Neuron (in vitro differentiated cells): ENCODE measurements at regions not wholly inside any gene's neighbourhood (a gene's known extent, or its start where the extent isn't known, plus 50 kb on each side); places are given as distances from the start of the nearest gene placed in this dataset.
"Not testable (repeated sequence)": the region's sequence is repeated elsewhere in the genome, so short reads cannot be mapped to it uniquely, and the experiment has no call there.

Experiments used
- H2AFZ ChIP-seq: one replicate; pipeline ENCODE4 v1.6.1; 2013; ENCODE audit warnings: low read depth, mild to moderate bottlenecking, inconsistent platforms, low read length, moderate library complexity
- H3K27me3 ChIP-seq: one replicate; pipeline ENCODE4 v1.6.1; 2013; ENCODE audit warnings: low read length; ENCODE audit not compliant: insufficient read depth
- H3K36me3 ChIP-seq: one replicate; pipeline ENCODE4 v1.6.1; 2013; ENCODE audit warnings: low read length; ENCODE audit not compliant: insufficient read depth
- H3K4me1 ChIP-seq: one replicate; pipeline ENCODE4 v1.6.1; 2013; ENCODE audit warnings: low read length; ENCODE audit not compliant: insufficient read depth
- H3K4me3 ChIP-seq: 2 replicates; pipeline ENCODE4 v1.5.1; 2013; ENCODE audit warnings: mild to moderate bottlenecking, low read length, moderate library complexity
- H3K9me3 ChIP-seq: one replicate; pipeline ENCODE4 v1.6.1; 2013; ENCODE audit warnings: low read length

DNA sequence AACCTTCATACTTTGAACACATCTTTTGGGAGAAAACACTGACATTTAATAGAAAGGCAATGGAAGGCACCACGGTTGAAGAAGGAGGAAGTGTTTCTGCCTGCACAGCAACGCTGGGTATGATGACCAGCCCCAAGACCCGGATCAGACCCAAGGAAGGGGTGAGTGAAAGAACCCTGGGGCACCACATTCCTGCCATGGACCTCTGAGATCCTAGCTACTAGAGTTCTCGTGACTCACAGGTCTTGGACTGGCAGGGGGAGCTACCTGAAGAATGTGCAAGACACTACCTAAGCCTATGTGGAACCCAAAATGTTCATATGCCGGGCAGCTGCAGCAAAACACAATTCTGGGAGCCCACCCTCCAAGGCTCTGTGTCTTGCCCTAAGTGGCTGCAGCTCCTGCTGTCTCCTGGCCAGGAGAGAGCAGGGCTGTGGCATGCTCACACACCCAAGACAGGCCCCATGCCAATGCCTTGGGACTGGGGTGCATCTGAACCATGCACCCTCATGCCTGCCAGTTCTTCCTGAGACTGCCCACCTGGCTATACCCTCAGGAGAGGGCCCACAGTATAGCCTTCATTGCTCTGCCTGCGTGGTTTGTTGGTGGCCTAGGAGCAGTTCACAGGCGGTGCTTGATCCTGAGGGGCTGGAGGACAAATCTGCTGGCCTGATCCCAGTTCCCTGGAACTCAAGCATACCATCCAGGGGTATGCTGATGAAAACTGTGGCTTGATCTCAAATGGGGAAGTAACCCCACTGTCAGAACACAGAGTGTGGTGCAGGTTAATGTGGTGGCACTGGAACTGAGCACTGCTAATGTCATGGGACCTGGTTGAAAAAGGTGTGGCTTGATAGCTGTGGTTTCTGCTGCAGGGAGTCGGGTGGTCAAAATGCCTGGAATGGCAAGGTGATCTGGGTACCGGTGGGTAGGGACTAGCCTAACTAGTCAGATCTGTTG is 353.3 kb upstream of the ARHGEF26 start:
- Histone ChIP-seq H3K4me1 (no peaks in the 10 kb centered on the region), H3K9me3 (no peaks in the 10 kb centered on the region), H3K36me3 (no peaks in the 10 kb centered on the region), H2AFZ (no peak overlapping the region), H3K27me3 (no peaks in the 10 kb centered on the region), H3K4me3 (no peak overlapping the region)

DNA sequence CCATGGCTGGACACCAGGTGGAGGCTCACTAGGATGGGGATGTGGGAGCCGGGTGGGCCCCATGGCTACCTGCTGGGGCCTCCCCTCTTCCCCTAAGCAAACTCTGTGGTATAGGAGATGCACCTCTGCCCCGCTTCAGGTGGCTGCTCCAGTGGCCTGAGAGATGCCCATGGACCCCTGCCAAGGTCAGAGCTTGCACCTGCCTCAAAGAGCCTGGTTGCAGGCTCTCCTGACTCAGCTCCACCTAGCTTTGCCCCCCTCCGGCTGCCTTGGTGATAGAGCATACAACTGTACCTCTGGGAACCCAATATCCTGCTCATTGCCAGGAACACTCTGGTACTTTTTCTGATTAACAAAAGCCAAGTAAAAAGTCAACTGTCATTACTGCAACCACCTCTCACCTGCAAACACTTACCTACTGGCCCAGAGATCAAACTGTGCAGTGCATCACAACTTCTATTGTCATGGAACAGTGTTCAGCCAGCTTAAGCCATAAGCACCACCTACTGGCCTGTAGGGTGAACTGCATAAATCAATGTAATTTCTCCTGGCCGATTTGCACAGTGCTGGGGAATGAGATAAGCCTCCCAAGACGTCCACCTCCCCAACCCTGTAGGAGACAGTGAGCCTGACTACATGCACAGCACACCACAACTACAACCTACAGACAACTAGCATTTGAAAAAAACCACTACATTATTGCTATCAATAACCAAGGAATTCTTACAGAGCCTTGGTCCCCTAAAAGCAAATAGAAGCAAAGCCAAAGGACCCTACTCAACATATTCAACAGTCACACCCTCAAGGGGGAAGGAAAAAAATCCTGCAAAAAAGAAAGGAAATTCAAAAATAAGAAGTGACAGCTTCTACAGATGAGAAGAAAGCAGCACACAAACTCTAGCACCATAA is 352.4 kb upstream of the ARHGEF26 start:
- Histone ChIP-seq H2AFZ (no peak overlapping the region), H3K4me3 (no peak overlapping the region), H3K9me3 (no peaks in the 10 kb centered on the region), H3K27me3 (no peaks in the 10 kb centered on the region), H3K36me3 (no peaks in the 10 kb centered on the region), H3K4me1 (no peaks in the 10 kb centered on the region)

DNA sequence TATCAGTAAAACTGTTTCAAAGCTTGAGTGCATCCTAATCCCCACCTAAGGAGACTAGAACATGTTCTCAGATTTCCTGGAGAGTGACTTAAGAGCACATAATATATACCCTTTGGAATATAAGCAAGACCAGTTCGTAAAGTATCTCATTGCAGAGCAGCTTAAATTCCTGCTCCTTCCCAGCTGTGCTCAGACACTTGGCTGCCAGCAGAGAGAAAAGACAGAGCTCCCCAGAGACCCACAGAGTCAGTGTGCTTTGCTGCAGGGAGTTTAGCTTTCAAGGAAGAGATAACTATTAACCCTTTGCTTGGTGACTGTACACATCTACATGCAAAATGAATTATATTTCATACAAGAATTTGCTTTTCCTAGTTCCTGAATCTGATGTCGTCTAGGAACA is 338.1 kb upstream of the ARHGEF26 start:
- Histone ChIP-seq H3K36me3 (no peaks in the 10 kb centered on the region), H3K9me3 (no peaks in the 10 kb centered on the region), H3K4me1 (peaks cover 3% of the 10 kb centered on the region), H3K27me3 (no peaks in the 10 kb centered on the region), H2AFZ (no peak overlapping the region), H3K4me3 (no peak overlapping the region)

DNA sequence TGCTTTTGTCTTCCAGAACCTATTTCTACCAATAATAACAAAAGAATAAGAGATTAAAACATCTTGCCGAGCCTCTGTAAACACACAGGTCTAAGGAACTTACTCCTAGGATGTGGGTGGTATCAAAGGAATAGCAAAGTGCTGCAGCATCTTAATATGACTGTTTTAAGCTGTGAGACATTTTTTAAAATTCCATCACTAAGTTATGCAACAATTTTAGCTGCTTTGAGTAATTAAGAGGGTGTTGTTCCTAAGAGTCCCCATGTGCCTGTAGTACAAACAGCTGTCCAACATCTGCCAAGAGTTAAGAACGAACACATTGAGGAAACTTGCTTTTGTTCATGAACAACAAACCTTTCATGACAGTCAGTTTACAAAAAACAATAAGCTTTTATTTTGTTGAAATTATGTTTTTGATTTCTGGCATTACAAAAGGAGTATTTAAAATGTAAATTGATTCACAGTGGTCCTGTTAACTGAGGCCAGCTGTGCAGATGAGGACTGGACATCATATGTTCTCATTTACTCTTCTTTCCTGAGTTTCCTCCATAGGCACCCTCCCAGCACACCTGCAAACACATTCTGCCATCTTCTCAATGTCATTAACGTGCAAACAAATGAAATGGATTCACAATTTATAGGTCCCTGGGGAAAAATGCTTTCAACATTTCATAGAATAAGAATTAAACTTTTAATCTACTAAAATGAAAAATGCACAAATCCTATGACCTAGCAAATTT is 337.3 kb upstream of the ARHGEF26 start:
- peaks cover 3% of the 10 kb centered on the region for H3K4me1 ChIP-seq
- no peak overlapping the region for H2AFZ ChIP-seq
- H3K36me3 ChIP-seq, result no peaks in the 10 kb centered on the region
- H3K4me3 ChIP-seq, result no peak overlapping the region
- H3K9me3 ChIP-seq, result no peaks in the 10 kb centered on the region
- no peaks in the 10 kb centered on the region for H3K27me3 ChIP-seq

DNA sequence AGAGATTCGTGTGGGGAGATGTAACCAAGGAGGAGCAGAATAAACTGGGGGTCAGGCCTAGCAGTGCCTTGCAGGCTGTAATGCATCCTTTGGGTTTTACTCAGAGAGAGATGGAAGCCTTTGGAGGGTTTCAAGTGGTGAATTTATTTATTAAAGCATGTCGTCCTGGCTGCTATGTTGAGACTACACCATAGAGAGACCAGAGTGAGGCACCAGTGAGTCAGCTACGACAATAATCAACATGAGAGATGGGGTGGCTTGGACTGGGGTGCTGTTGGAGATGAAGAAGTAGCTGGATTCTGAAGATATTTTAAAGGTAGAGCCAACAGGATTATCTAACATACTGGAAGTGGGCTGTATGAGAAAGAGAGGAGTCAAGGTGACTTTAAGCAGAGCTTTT is 335.3 kb upstream of the ARHGEF26 start:
- Histone ChIP-seq H3K27me3 (no peaks in the 10 kb centered on the region), H3K4me1 (peaks cover 3% of the 10 kb centered on the region), H3K9me3 (no peaks in the 10 kb centered on the region), H3K4me3 (no peak overlapping the region), H2AFZ (no peak overlapping the region), H3K36me3 (no peaks in the 10 kb centered on the region)

DNA sequence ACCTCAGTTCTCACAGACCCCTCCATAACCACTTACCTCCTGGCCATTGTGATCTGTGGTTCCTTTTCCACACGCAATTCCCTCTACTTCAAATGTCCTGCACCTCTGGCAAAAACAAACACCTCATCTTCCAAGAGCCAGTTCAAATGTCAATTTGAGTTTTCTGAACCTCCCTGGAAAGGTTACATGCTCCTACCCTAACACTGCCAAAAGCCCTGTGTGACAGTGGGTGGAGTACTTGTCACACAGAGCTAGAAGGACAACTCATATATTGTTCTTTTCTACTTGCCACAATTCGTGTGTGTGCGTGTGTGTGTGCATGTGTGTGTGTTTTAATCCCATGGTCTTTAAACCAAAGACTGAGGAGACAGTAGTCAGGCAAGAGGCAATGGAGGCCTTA is 331.8 kb upstream of the ARHGEF26 start:
- Histone ChIP-seq H2AFZ (no peak overlapping the region), H3K4me1 (no peaks in the 10 kb centered on the region), H3K4me3 (no peak overlapping the region), H3K36me3 (no peaks in the 10 kb centered on the region), H3K9me3 (no peaks in the 10 kb centered on the region), H3K27me3 (no peaks in the 10 kb centered on the region)

DNA sequence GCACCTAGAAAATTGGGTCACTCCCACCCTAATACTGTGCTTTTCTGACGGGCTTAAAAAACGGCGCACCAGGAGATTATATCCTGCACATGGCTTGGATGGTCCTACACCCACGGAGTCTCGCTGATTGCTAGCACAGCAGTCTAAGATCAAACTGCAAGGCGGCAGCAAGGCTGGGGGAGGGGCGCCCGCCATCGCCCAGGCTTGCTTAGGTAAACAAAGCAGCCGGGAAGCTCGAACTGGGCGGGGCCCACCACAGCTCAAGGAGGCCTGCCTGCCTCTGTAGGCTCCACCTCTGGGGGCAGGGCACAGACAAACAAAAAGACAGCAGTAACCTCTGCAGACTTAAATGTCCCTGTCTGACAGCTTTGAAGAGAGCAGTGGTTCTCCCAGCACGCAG is 324.1 kb upstream of the ARHGEF26 start:
- H3K9me3 ChIP-seq, H3K4me3 ChIP-seq, H3K4me1 ChIP-seq, H3K36me3 ChIP-seq, H3K27me3 ChIP-seq, H2AFZ ChIP-seq: not testable (repeated sequence)

DNA sequence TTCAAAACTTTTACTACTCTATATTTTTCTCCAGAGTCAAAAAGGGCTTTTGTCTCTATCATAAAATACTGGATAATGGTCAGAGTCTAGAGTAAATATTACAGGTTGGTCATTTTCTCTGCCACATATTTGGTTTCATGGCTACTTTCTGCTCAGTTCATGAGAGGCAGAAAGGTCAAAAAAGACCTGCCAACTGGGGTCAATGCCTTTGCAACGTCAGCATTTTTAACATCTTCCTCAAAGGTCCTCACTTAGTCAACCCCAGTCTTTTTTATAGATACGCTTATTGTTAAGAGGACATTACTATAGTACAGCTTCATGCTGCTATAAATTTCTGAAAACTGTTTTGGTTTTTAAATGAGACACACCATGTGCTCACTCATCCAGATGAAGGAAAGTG is 312.1 kb upstream of the ARHGEF26 start:
- H3K4me1 ChIP-seq, result no peaks in the 10 kb centered on the region
- no peak overlapping the region for H3K4me3 ChIP-seq
- H3K27me3 ChIP-seq, result peaks cover 2% of the 10 kb centered on the region

DNA sequence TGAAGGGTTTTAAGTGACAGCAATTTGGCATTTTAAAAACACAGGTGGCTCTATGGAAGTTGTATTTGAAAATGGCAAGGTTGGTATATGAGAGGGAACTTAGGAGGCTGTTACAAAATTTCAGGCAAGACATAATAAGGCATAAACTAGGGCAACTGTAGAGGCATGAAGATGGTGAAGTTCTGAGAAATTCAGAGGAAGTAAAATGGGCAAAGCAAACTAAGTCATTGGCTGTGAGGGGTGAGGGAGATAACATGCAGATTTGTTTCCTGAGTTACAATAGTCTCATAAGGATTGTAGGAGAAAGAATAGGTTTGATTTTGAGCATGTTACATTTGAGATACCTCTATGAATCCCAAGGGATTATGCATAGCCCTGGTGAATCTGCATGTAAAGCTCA is 302.9 kb upstream of the ARHGEF26 start:
- Histone ChIP-seq H3K9me3 (no peaks in the 10 kb centered on the region), H2AFZ (no peak overlapping the region), H3K4me3 (no peak overlapping the region), H3K36me3 (no peaks in the 10 kb centered on the region), H3K27me3 (no peaks in the 10 kb centered on the region), H3K4me1 (no peaks in the 10 kb centered on the region)

More for the DNA sequence above, 312.1 kb upstream of the ARHGEF26 start:
- Histone ChIP-seq H3K9me3 (no peaks in the 10 kb centered on the region), H2AFZ (no peak overlapping the region), H3K36me3 (no peaks in the 10 kb centered on the region)

DNA sequence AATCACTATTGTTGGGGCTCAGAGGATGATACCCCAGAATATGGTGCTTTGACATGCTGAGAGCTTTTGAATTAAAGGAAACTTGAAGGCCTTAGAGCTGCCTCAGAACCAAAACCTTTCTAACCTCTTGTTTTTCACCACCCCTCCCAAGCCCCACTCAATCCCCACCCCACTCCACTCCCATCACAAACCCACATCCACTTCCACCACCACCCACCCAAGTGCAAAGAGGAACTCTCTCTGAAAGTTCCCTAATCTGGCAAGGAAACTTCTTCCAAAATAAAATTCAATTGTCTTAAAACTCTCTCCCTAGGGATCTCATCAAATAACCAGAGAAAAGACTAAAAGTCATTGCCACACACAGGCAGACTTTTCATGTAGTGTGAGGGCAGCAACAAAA is 301.2 kb upstream of the ARHGEF26 start:
- no peaks in the 10 kb centered on the region for H3K36me3 ChIP-seq
- H3K27me3 ChIP-seq, result no peaks in the 10 kb centered on the region
- no peak overlapping the region for H2AFZ ChIP-seq
- H3K4me1 ChIP-seq, result no peaks in the 10 kb centered on the region
- H3K4me3 ChIP-seq, result no peak overlapping the region
- H3K9me3 ChIP-seq, result no peaks in the 10 kb centered on the region

DNA sequence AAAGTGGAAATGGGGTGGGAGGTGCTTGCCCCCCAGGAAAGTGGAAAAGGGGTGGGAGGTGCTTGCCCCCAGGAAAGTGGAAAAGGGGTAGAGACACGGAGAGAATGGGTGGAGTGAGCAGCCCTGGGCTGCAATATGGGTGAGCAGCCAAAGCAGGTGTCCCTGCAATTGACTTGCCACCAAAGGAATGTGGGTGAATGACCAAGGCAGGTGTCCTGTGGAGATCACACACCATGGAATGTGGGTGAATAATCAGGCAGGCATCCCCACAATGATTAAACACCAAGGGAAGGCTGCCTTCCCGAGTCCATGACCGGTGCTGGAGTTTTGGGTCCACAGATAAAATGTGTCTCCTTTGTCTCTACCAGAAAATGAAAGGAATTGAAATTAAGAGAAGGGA is 292.8 kb upstream of the ARHGEF26 start:
- not testable (repeated sequence) for H3K4me1 ChIP-seq, H2AFZ ChIP-seq, H3K36me3 ChIP-seq, H3K9me3 ChIP-seq, H3K27me3 ChIP-seq, H3K4me3 ChIP-seq

DNA sequence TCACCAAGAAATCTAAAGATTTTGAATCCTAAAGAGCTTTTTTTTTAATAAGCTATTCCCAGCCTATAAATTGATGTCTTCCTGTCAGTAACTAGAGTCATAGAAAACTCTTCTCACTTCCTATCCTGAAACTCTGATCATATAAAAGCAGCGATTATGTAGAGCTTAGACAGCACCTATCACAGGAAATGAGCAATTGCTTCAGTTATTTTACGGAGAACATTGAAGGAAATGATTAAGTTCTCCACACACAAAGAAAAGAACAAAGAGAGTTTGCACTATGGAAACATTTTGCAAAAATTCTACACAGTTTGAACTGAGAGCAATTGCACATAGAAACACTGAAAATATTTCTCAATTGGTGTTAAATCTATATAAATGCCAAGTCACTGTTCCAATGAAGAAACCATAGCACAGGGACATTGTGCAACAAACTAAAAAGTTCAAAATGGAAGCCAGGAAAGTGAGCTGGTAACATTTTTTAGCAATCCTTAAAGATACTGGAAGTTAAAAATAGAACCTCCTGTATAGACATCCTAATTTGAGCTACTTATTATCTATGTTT is 291.5 kb upstream of the ARHGEF26 start:
- Histone ChIP-seq H3K4me1 (no peaks in the 10 kb centered on the region), H3K4me3 (no peak overlapping the region), H3K36me3 (no peaks in the 10 kb centered on the region), H3K9me3 (no peaks in the 10 kb centered on the region), H2AFZ (no peak overlapping the region), H3K27me3 (no peaks in the 10 kb centered on the region)
